ENCODE measurements at regions not wholly inside any gene's neighbourhood (a gene's known extent, or its start where the extent isn't known, plus 50 kb on each side); places are given as distances from the start of the nearest gene placed in this dataset.

DNA sequence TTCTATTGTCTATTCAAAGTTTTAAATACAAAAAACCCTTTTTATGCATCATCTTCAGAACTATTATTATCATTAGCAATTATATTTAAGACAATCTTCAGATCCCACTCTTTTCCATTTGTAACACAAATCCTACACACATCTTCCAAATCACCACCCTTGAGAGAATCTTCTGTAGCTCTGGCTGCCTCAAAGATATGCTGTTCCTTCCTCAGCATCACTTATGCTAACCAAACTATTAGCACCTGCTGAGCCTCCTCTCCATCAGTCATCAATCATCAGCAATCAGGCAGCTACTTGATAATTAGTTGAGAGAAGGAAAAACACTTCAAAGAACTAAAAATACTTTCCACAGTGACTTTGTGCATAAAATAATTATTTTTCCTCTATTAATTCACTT lies 1082.2 kb downstream of the C4orf33 start (continued):
- TF ChIP-seq, protein P1, sequence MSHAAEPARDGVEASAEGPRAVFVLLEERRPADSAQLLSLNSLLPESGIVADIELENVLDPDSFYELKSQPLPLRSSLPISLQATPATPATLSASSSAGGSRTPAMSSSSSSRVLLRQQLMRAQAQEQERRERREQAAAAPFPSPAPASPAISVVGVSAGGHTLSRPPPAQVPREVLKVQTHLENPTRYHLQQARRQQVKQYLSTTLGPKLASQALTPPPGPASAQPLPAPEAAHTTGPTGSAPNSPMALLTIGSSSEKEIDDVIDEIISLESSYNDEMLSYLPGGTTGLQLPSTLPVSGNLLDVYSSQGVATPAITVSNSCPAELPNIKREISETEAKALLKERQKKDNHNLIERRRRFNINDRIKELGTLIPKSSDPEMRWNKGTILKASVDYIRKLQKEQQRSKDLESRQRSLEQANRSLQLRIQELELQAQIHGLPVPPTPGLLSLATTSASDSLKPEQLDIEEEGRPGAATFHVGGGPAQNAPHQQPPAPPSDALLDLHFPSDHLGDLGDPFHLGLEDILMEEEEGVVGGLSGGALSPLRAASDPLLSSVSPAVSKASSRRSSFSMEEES (CRISPR knock-in tag; IDR thresholded peaks at IDR 0.05): no peak
- no peak for TF ChIP-seq BRCA1 (IDR thresholded peaks at IDR 0.05)
- no peak for TF ChIP-seq BRCA1 (CRISPR knock-in tag; IDR thresholded peaks at IDR 0.05)
- no peak for TF ChIP-seq PTRF (tag; IDR thresholded peaks at IDR 0.05)
- TF ChIP-seq SMAD4 (CRISPR knock-in tag; conservative IDR thresholded peaks at IDR 0.05): no peak
- no peak for TF ChIP-seq CHCHD3 (CRISPR knock-in tag; IDR thresholded peaks at IDR 0.05)
- no peak for TF ChIP-seq GABPB1 (CRISPR knock-in tag; IDR thresholded peaks at IDR 0.05)
- no peak for TF ChIP-seq ETS2 (tag; IDR thresholded peaks at IDR 0.05; ENCODE audit: borderline replicate concordance, poor library complexity, severe bottlenecking)
- no peak for TF ChIP-seq RAD51 (IDR thresholded peaks at IDR 0.05; ENCODE audit: borderline replicate concordance, low read depth)
- no peak for TF ChIP-seq CBX8 (IDR thresholded peaks at IDR 0.05; ENCODE audit: borderline replicate concordance, extremely low read depth, low read depth, low read length, poor library complexity, severe bottlenecking)

DNA sequence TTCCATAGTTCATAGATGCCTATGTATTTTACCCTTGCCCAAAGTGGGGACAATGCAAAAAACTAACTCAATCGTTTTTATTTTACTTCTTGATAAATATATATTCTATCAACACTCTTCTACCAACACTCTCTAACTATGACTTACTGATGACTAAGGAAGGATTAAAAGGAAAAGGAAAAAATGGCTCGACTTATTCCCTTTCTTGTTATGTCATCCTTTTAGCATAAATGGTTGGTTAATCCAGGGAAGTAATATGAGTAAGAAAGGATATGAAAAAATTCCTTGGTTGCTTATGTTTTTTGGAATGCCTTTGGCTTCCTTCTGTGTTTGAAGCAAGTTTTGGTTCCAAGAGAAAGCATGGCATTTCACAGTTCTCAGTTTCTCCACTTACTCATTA lies 1087.1 kb downstream of the C4orf33 start:
- H2AFZ ChIP-seq (ENCODE audit: low read depth, low read length): no peak overlapping the region
- H3K27ac ChIP-seq (ENCODE audit: extremely low read depth, low read depth, low read length): no peak overlapping the region
- H3K79me2 ChIP-seq (ENCODE audit: control insufficient read depth, insufficient read depth, low read length): no peaks in the 10 kb centered on the region
- ATAC-seq (no peak), DNase-seq (ENCODE audit: extremely low read depth in 1 of 4, low spot score in 3 of 4) (no peak), FAIRE-seq (no peak)
- no TSS peak for BruUV-seq (replicated peaks)
- no peaks in the 10 kb centered on the region for H3K27me3 ChIP-seq (ENCODE audit: control insufficient read depth in 2 of 2, insufficient read depth in 2 of 2, low read length in 2 of 2)
- in situ Hi-C loops (cut with MboI) (no loop called here), intact Hi-C loops (cut with micrococcal nuclease) (no loop called here)
- no peak overlapping the region for H3K4me2 ChIP-seq (ENCODE audit: insufficient read depth, low read length)
- H3K36me3 ChIP-seq (ENCODE audit: control insufficient read depth, insufficient read depth, low read length): no peaks in the 10 kb centered on the region
- H3K4me3 ChIP-seq: no peak overlapping the region
- H3K4me1 ChIP-seq (replicated peaks in 1 of 2; ENCODE audit: control insufficient read depth in 2 of 2, insufficient read depth in 2 of 2, low read length in 2 of 2): no peaks in the 10 kb centered on the region
- WGBS (ENCODE audit: insufficient coverage, low coverage, missing lambda C conversion rate): 0% methylated on average over 2 of the region's 2 CpGs
- POLR2A ChIA-PET: no interaction called here
- no peak overlapping the region for H3K9ac ChIP-seq (ENCODE audit: insufficient read depth in 1 of 2, low read depth in 2 of 2, low read length in 2 of 2)
- no peaks in the 10 kb centered on the region for H4K20me1 ChIP-seq (replicated peaks; ENCODE audit: control insufficient read depth, insufficient read depth, low read length)
- CTCF ChIA-PET (ENCODE audit: low intra/inter-chr PET ratio): no interaction called here
- no peaks in the 10 kb centered on the region for H3K9me1 ChIP-seq (ENCODE audit: control insufficient read depth, insufficient read depth, low read length)
- no peaks in the 10 kb centered on the region for H3K9me3 ChIP-seq (replicated peaks; ENCODE audit: control insufficient read depth, insufficient read depth, low read depth, low read length)
- TF ChIP-seq, protein P2, sequence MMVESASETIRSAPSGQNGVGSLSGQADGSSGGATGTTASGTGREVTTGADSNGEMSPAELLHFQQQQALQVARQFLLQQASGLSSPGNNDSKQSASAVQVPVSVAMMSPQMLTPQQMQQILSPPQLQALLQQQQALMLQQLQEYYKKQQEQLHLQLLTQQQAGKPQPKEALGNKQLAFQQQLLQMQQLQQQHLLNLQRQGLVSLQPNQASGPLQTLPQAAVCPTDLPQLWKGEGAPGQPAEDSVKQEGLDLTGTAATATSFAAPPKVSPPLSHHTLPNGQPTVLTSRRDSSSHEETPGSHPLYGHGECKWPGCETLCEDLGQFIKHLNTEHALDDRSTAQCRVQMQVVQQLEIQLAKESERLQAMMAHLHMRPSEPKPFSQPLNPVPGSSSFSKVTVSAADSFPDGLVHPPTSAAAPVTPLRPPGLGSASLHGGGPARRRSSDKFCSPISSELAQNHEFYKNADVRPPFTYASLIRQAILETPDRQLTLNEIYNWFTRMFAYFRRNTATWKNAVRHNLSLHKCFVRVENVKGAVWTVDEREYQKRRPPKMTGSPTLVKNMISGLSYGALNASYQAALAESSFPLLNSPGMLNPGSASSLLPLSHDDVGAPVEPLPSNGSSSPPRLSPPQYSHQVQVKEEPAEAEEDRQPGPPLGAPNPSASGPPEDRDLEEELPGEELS (CRISPR knock-in tag; IDR thresholded peaks at IDR 0.05; ENCODE audit: borderline replicate concordance): no peak
- TF ChIP-seq, protein P3, sequence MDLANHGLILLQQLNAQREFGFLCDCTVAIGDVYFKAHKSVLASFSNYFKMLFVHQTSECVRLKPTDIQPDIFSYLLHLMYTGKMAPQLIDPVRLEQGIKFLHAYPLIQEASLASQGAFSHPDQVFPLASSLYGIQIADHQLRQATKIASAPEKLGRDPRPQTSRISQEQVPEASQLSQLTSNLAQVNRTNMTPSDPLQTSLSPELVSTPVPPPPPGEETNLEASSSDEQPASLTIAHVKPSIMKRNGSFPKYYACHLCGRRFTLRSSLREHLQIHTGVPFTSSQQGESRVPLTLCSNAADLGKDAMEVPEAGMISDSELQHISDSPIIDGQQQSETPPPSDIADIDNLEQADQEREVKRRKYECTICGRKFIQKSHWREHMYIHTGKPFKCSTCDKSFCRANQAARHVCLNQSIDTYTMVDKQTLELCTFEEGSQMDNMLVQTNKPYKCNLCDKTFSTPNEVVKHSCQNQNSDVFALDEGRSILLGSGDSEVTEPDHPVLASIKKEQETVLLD (IDR thresholded peaks at IDR 0.05): no peak
- TF ChIP-seq PURB (CRISPR knock-in tag; IDR thresholded peaks at IDR 0.05; ENCODE audit: low read depth) (no peak), NEUROD1 (IDR thresholded peaks at IDR 0.05; ENCODE audit: borderline replicate concordance, low read depth, low read length, partially characterized antibody) (no peak), RBBP5 (IDR thresholded peaks at IDR 0.05; ENCODE audit: borderline replicate concordance, insufficient read depth, low read length, poor library complexity, severe bottlenecking) (no peak), MYC (IDR thresholded peaks at IDR 0.05; ENCODE audit: low read depth, low read length) (no peak), MYC (CRISPR knock-in tag; IDR thresholded peaks at IDR 0.05; ENCODE audit: borderline replicate concordance, low read depth) (no peak), ZKSCAN3 (CRISPR knock-in tag; IDR thresholded peaks at IDR 0.05) (no peak)
